Astrocyte of the cerebellum (primary cell): ENCODE measurements at regions not wholly inside any gene's neighbourhood (a gene's known extent, or its start where the extent isn't known, plus 50 kb on each side); places are given as distances from the start of the nearest gene placed in this dataset.
A peak's percentile ranks its signal among the peaks of the same experiment; 100 is the strongest.
"Not testable (repeated sequence)": the region's sequence is repeated elsewhere in the genome, so short reads cannot be mapped to it uniquely, and the experiment has no call there.

Source experiments
- DNase-seq: peaks from one replicate; pipeline ENCODE4 v3.0.0-alpha.2; 2011; ENCODE audit warnings: low read depth
- H3K4me3 ChIP-seq: 2 replicates; pipeline ENCODE4 v1.5.1; 2011; ENCODE audit warnings: mild to moderate bottlenecking, low read depth, low read length, moderate library complexity
- CTCF ChIP-seq: IDR thresholded peaks from 2 replicates; pipeline ENCODE4 v1.5.1; 2012; ENCODE audit warnings: low read length, low read depth, moderate library complexity, mild to moderate bottlenecking; ENCODE audit errors: missing control alignments
- in situ Hi-C: cut with HindIII; loops from 2 replicates; pipeline ENCODE4 v1.10.0; 2017; ENCODE audit warnings: low sequenced_read_pairs

- DNase-seq: peak; percentile 69
These were observed 765.6 kb downstream of the CDH11 start for GRCh38 chr16:64356267-64356666.

GRCh38 chr16:64352246-64352645 is 769.6 kb downstream of the CDH11 start:
- in situ Hi-C loops: no loop called here
- H3K4me3 ChIP-seq: no peak overlapping the region
- no peak for TF ChIP-seq CTCF
- no peak for DNase-seq

More at GRCh38 chr16:64356267-64356666, 765.6 kb downstream of the CDH11 start:
- TF ChIP-seq CTCF: no peak
- no peak overlapping the region for H3K4me3 ChIP-seq
- in situ Hi-C loops: no loop called here

GRCh38 chr16:64351121-64351520 is 770.7 kb downstream of the CDH11 start:
- no peak for TF ChIP-seq CTCF
- in situ Hi-C loops: no loop called here
- no peak for DNase-seq
- no peak overlapping the region for H3K4me3 ChIP-seq

GRCh38 chr16:64346080-64346479 is 775.8 kb downstream of the CDH11 start:
- no peak for DNase-seq
- in situ Hi-C loops: no loop called here
- no peak for TF ChIP-seq CTCF
- no peak overlapping the region for H3K4me3 ChIP-seq

- in situ Hi-C loops: no loop called here
- no peak for TF ChIP-seq CTCF
- no peak for DNase-seq
- H3K4me3 ChIP-seq: no peak overlapping the region
These were observed 776.7 kb downstream of the CDH11 start for GRCh38 chr16:64345142-64345541.

GRCh38 chr16:64343820-64344443 is 777.9 kb downstream of the CDH11 start:
- DNase-seq, H3K4me3 ChIP-seq, in situ Hi-C loops: not testable (repeated sequence)

- no peak overlapping the region for H3K4me3 ChIP-seq
- DNase-seq: no peak
- TF ChIP-seq CTCF: no peak
- in situ Hi-C loops: no loop called here
These were observed 778.6 kb downstream of the CDH11 start for GRCh38 chr16:64343061-64343819.

GRCh38 chr16:64341336-64341735 is 780.5 kb downstream of the CDH11 start:
- in situ Hi-C loops: not testable (repeated sequence)

More at GRCh38 chr16:64341336-64341735, 780.5 kb downstream of the CDH11 start:
- not testable (repeated sequence) for H3K4me3 ChIP-seq, DNase-seq
